HT1080 (cell line): ENCODE measurements at regions not wholly inside any gene's neighbourhood (a gene's known extent, or its start where the extent isn't known, plus 50 kb on each side); places are given as distances from the start of the nearest gene placed in this dataset.
A peak's percentile ranks its signal among the peaks of the same experiment; 100 is the strongest.
"Not testable (repeated sequence)": the region's sequence is repeated elsewhere in the genome, so short reads cannot be mapped to it uniquely, and the experiment has no call there.

Experiments used
- DNase-seq: peaks from one replicate; pipeline ENCODE4 v3.0.0-alpha.2; 2015; ENCODE audit warnings: low read depth

DNA sequence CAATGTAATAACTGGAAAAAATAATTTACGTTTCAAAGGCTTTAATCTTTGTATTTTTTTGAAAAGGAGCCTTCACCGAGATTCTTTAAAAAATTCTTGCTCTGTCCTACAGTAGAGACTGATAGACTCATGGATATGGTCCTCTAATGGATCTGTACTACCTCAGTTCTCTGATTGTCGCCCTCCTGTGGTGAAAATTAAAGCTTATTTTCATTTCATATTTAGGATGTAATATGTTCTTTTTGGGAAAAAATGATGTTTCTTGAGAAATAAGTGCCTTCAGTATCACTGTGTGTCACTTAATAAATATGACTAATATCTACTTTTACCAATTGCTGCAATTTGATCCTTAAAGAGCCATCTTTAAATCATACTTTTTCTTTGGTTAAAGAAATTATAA lies 4593.3 kb upstream of the OR11H1 start:
- not testable (repeated sequence) for DNase-seq

DNA sequence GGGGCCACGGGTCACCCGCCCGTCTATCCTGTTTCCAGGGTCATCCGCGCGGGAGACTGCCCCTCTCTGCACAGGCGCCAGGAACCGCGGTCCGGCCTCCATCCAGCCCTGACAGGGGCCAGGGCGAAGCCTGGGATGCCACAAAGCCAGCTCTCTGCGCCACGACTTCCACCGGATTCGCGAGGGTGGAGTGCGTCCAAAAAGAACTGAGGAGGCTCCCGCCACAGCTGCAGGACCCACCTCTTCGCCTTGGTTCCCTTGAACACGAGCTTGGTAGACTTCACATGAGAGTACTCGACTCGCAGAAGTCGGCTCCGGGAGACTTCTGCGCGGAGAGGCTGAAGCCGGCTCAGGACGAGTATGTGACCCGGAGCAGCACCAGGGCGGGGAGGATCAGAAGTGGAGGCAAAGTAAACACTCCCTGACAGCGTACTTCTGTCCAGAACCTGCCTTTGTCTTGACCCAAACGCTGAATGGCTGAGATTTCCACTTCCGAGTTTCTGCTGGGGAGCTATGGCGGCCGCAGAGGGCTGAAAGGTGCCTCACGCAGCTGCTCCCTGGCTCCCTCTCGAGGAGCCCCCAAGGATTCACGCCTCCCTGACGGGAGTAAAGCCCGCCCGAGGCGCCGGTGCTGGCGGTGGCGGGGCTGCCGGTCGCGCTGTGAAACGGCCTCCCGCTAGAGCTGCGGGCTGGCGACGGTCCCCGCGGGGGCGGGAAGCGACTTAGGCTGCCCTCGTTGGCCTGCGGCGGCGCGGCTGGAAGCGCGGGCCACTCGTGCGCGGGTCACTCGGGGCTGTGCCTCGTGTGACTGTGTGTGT lies 4566.7 kb upstream of the OR11H1 start:
- peak; percentile 67 for DNase-seq

GRCh38 chr22:10961861-10962255 lies 4566.1 kb upstream of the OR11H1 start:
- not testable (repeated sequence) for DNase-seq
